Neural cell (in vitro differentiated cells): ENCODE measurements at regions not wholly inside any gene's neighbourhood (a gene's known extent, or its start where the extent isn't known, plus 50 kb on each side); places are given as distances from the start of the nearest gene placed in this dataset.

Experiments
- H2AFZ ChIP-seq: fragments of 200-600, 300-800 bp; sonication (generic), shearing (Covaris generic); 2 replicates; pipeline ENCODE4 v1.6.0; 2014; ENCODE audit warnings: low read depth, mild to moderate bottlenecking, antibody characterized with exemption, low read length, moderate library complexity
- H3F3A ChIP-seq: fragments of 200-600 bp; shearing (Covaris generic); 2 replicates; pipeline ENCODE4 v1.6.1; 2016; ENCODE audit warnings: mild to moderate bottlenecking, moderate library complexity, mixed read lengths, antibody characterized with exemption, low read length; ENCODE audit not compliant: insufficient read depth, poor library complexity, severe bottlenecking
- H3K27ac ChIP-seq: fragments of 200-600, 300-800 bp; sonication (generic), shearing (Covaris generic); 2 replicates; pipeline ENCODE4 v1.5.1; 2014; ENCODE audit warnings: mild to moderate bottlenecking, low read length, moderate library complexity
- H3K27me3 ChIP-seq: fragments of 300-800, 200-600 bp; sonication (generic), shearing (Covaris generic); 2 replicates; pipeline ENCODE4 v1.6.0; 2014; ENCODE audit warnings: mild to moderate bottlenecking, low read depth, low read length, moderate library complexity; ENCODE audit not compliant: insufficient read depth
- H3K36me3 ChIP-seq: fragments of 300-800, 200-600 bp; sonication (generic), shearing (Covaris generic); 2 replicates; pipeline ENCODE4 v1.5.1; 2014; ENCODE audit warnings: mild to moderate bottlenecking, antibody characterized with exemption, low read length, moderate library complexity; ENCODE audit not compliant: insufficient read depth
- H3K4me2 ChIP-seq: fragments of 300-800, 200-600 bp; sonication (generic), shearing (Covaris generic); 2 replicates; pipeline ENCODE4 v1.6.0; 2014; ENCODE audit warnings: mild to moderate bottlenecking, low read length
- H3K4me3 ChIP-seq: fragments of 300-800, 200-600 bp; sonication (generic), shearing (Covaris generic); 2 replicates; pipeline ENCODE4 v1.5.1; 2014; ENCODE audit warnings: mild to moderate bottlenecking, low read length, moderate library complexity
- H3K79me2 ChIP-seq: fragments of 200-600 bp; shearing (Covaris generic); replicated peaks from 2 replicates; pipeline ENCODE4 v1.6.0; 2014; ENCODE audit warnings: mild to moderate bottlenecking, low read length, moderate library complexity; ENCODE audit not compliant: insufficient read depth
- H3K9ac ChIP-seq: fragments of 300-800, 200-600 bp; sonication (generic), shearing (Covaris generic); 2 replicates; pipeline ENCODE4 v1.6.1; 2016; ENCODE audit warnings: mild to moderate bottlenecking, low read length, mixed read lengths
- H3K9me2 ChIP-seq: fragments of 200-600 bp; shearing (Covaris generic); 2 replicates; pipeline ENCODE4 v1.6.1; 2016; ENCODE audit warnings: mild to moderate bottlenecking, low read length, mixed read lengths; ENCODE audit not compliant: insufficient read depth
- H3K9me3 ChIP-seq: fragments of 200-600, 300-800 bp; sonication (generic), shearing (Covaris generic); 2 replicates; pipeline ENCODE4 v1.6.1; 2016; ENCODE audit warnings: mild to moderate bottlenecking, mixed run types, low read length, moderate library complexity, mixed read lengths
- H4K20me1 ChIP-seq: fragments of 200-600 bp; shearing (Covaris generic); 2 replicates; pipeline ENCODE4 v1.6.1; 2016; ENCODE audit warnings: mild to moderate bottlenecking, mixed run types; ENCODE audit not compliant: insufficient read depth
- CTCF ChIP-seq: fragments of 450-650 bp; IDR thresholded peaks from 2 replicates; pipeline ENCODE4 v1.5.1; 2014; ENCODE audit warnings: antibody characterized with exemption, mild to moderate bottlenecking, moderate library complexity; ENCODE audit not compliant: poor library complexity, severe bottlenecking
- EP300 ChIP-seq: fragments of 450-650 bp; conservative IDR thresholded peaks from 2 replicates; pipeline ENCODE4 v1.6.1; 2014; ENCODE audit warnings: antibody characterized with exemption, mild to moderate bottlenecking, moderate library complexity; ENCODE audit not compliant: poor library complexity, severe bottlenecking
- MXI1 ChIP-seq: fragments of 450-650 bp; conservative IDR thresholded peaks from 2 replicates; pipeline ENCODE4 v1.6.1; 2014; ENCODE audit warnings: antibody characterized with exemption, mild to moderate bottlenecking; ENCODE audit not compliant: poor library complexity, severe bottlenecking
- POLR2AphosphoS5 ChIP-seq: IDR thresholded peaks from 2 replicates; pipeline ENCODE4 v1.6.1; 2012
- RAD21 ChIP-seq: fragments of 450-650 bp; conservative IDR thresholded peaks from 2 replicates; pipeline ENCODE4 v1.6.1; 2014; ENCODE audit warnings: antibody characterized with exemption, mild to moderate bottlenecking, moderate library complexity
- REST ChIP-seq: IDR thresholded peaks from 2 replicates; pipeline ENCODE4 v1.6.1; 2012; ENCODE audit warnings: borderline replicate concordance
- SMC3 ChIP-seq: fragments of 450-650 bp; conservative IDR thresholded peaks from 2 replicates; pipeline ENCODE4 v1.6.1; 2014; ENCODE audit warnings: antibody characterized with exemption, mild to moderate bottlenecking, moderate library complexity; ENCODE audit not compliant: poor library complexity
- TAF1 ChIP-seq: IDR thresholded peaks from 2 replicates; pipeline ENCODE4 v1.6.1; 2012; ENCODE audit warnings: low read depth

DNA sequence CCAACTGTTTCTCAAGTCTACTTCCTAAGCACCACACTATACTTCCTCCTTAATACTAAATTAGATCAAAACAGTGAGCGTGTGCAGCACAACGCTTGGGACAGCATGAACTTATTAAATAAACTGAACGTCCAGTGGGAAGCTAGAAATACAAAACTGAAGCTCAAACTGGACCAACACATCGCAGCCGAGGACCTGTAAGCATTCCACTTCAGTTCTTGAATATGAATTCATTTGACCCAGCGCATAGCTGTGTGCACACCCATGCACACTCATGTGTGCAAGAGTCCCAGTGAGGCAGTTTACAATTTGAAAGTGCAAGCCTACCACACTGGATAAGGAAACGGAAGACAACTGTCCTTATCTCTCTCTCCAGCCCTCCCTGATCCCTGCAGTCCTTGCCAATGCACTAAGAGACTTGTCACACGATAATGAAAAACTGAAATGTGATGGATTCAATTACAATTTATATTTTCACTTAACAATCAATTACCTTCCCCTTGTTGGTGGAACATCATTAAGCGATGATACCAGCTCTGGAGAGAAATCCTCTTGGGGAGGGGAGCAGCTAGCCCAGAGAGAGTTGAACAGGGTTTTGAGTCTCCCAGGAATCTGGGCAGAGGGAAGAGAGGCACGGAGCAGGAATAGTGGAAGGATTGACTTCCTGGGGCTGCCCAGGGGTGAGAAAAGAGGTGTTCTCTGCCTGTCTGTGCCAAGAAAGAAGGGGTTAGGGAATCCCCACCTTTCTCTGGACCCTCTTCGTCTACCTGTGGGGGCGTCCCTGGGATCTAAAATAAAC lies 186.5 kb upstream of the KLHL29 start:
- TF ChIP-seq EP300 (no peak), SMC3 (no peak), TAF1 (no peak)
- Histone ChIP-seq H3F3A (no peaks in the 10 kb centered on the region), H4K20me1 (no peaks in the 10 kb centered on the region), H3K27me3 (no peaks in the 10 kb centered on the region), H3K9me3 (no peaks in the 10 kb centered on the region), H3K4me2 (no peak overlapping the region), H3K9me2 (no peaks in the 10 kb centered on the region), H3K4me3 (no peak overlapping the region), H3K9ac (no peak overlapping the region), H2AFZ (no peak overlapping the region), H3K79me2 (no peaks in the 10 kb centered on the region), H3K27ac (no peak overlapping the region), H3K36me3 (no peaks in the 10 kb centered on the region)

GRCh38 chr2:23199115-23199918 lies 185.7 kb upstream of the KLHL29 start:
- Histone ChIP-seq H2AFZ (no peak overlapping the region), H3K79me2 (no peaks in the 10 kb centered on the region), H3K4me2 (no peak overlapping the region), H3K9me2 (no peaks in the 10 kb centered on the region), H3K36me3 (no peaks in the 10 kb centered on the region), H4K20me1 (no peaks in the 10 kb centered on the region), H3K27ac (no peak overlapping the region), H3K27me3 (no peaks in the 10 kb centered on the region), H3K9me3 (no peaks in the 10 kb centered on the region), H3F3A (no peaks in the 10 kb centered on the region), H3K4me3 (no peak overlapping the region), H3K9ac (no peak overlapping the region)
- TF ChIP-seq TAF1 (no peak), EP300 (no peak), REST (no peak), MXI1 (no peak), SMC3 (no peak), RAD21 (no peak), POLR2AphosphoS5 (no peak), CTCF (no peak)
